HG03432 (cell line): ENCODE measurements at regions not wholly inside any gene's neighbourhood (a gene's known extent, or its start where the extent isn't known, plus 50 kb on each side); places are given as distances from the start of the nearest gene placed in this dataset.
"Not testable (repeated sequence)": the region's sequence is repeated elsewhere in the genome, so short reads cannot be mapped to it uniquely, and the experiment has no call there.

Experiments
- ATAC-seq: cut with Tn5 transposase; IDR thresholded peaks from one replicate; pipeline ENCODE4 v1.9.1; 2021; ENCODE audit warnings: mild to moderate bottlenecking, moderate library complexity; ENCODE audit not compliant: unreplicated experiment

- no peak for ATAC-seq
These were observed 323.9 kb upstream of the ID2 start for GRCh38 chr2:8357738-8358518.

GRCh38 chr2:8361930-8362329 lies 319.9 kb upstream of the ID2 start:
- ATAC-seq: no peak

- no peak for ATAC-seq
These were observed 318.7 kb upstream of the ID2 start for GRCh38 chr2:8363161-8363560.

- no peak for ATAC-seq
These were observed 317.2 kb upstream of the ID2 start for GRCh38 chr2:8364668-8365067.

- no peak for ATAC-seq
These were observed 316.4 kb upstream of the ID2 start for GRCh38 chr2:8365331-8365910.

- ATAC-seq: no peak
These were observed 314.0 kb upstream of the ID2 start for GRCh38 chr2:8367833-8368232.

GRCh38 chr2:8368463-8368862 lies 313.4 kb upstream of the ID2 start:
- ATAC-seq: peak; percentile 92

- no peak for ATAC-seq
These were observed 312.3 kb upstream of the ID2 start for GRCh38 chr2:8369522-8369921.

- no peak for ATAC-seq
These were observed 311.5 kb upstream of the ID2 start for GRCh38 chr2:8370258-8370802.

- ATAC-seq: no peak
These were observed 310.2 kb upstream of the ID2 start for GRCh38 chr2:8371653-8372052.

- no peak for ATAC-seq
These were observed 307.1 kb upstream of the ID2 start for GRCh38 chr2:8374782-8375181.

- ATAC-seq: no peak
These were observed 305.0 kb upstream of the ID2 start for GRCh38 chr2:8376603-8377410.

- ATAC-seq: peak; percentile 77
These were observed 303.6 kb upstream of the ID2 start for GRCh38 chr2:8378016-8378810.

- no peak for ATAC-seq
These were observed 302.7 kb upstream of the ID2 start for GRCh38 chr2:8379128-8379527.

GRCh38 chr2:8379549-8379948 lies 302.3 kb upstream of the ID2 start:
- ATAC-seq: no peak

- ATAC-seq: peak; percentile 41
These were observed 301.8 kb upstream of the ID2 start for GRCh38 chr2:8380026-8380425.

- peak; percentile 70 for ATAC-seq
These were observed 301.3 kb upstream of the ID2 start for GRCh38 chr2:8380566-8380965.

- ATAC-seq: no peak
These were observed 299.4 kb upstream of the ID2 start for GRCh38 chr2:8382485-8382884.

- ATAC-seq: not testable (repeated sequence)
These were observed 295.1 kb upstream of the ID2 start for GRCh38 chr2:8386748-8387147.

- no peak for ATAC-seq
These were observed 293.1 kb upstream of the ID2 start for GRCh38 chr2:8388781-8389180.
